ENCODE measurements at regions not wholly inside any gene's neighbourhood (a gene's known extent, or its start where the extent isn't known, plus 50 kb on each side); places are given as distances from the start of the nearest gene placed in this dataset.

- intact Hi-C loops (cut with DNase I; ENCODE audit: low total_unique reads): no loop called here
- DNase-seq: no peak
- WGBS, 5 donors: 84 to 93% (median 85%) methylated on average over 4 of the region's 4 CpGs
Measured at GRCh38 chr5:67612961-67613360, 416.4 kb upstream of the CD180 start.

DNA sequence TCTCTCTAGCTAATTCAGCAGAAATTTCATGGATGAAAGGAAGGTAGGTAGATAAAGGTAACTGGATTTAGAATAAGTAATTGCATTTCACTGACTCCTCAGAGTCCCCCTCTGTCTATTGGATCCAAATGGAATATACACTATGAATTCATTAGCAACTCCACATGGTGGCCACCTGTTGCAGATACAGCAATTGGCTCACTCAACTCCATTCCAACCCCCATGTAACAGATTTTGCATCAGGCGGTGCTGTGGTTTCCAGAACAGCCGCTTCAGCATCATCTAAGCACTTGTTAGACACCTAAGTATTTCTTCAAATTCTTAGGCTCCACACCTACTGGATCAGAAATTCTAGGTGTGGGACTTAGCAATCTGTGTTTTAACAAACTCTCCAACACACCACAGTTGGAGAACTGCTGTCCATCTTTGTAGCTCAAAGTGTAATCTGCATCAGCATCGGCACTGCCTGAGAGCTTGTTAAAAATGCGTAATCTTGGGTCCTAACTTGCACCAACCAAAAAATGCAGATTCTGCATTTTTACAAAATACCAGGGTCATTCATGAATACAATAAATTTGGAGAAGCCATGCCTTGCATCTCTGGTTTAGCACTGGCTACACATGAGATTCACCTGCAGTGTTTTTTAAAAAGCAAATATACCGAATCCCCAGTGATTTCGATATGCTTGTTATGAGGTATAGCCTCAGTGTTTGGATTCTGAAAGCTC, 413.8 kb upstream of the CD180 start:
- no peak for TF ChIP-seq CTCF (IDR thresholded peaks at IDR 0.05)
- no peak for TF ChIP-seq POLR2A (IDR thresholded peaks at IDR 0.05)
- no peak for TF ChIP-seq POLR2AphosphoS5 (IDR thresholded peaks at IDR 0.05)
- 76 to 95% (median 92%) methylated on average over 6 of the region's 6 CpGs for WGBS, 5 donors
- no peaks in the 10 kb centered on the region for H3K9me3 ChIP-seq
- no peaks in the 10 kb centered on the region for H3K27me3 ChIP-seq
- intact Hi-C loops (cut with DNase I; ENCODE audit: low total_unique reads): no loop called here
- H3K36me3 ChIP-seq: no peaks in the 10 kb centered on the region
- H3K4me1 ChIP-seq: no peaks in the 10 kb centered on the region
- no peak for DNase-seq
- no peak overlapping the region for H3K4me3 ChIP-seq
- no peak overlapping the region for H3K27ac ChIP-seq

More at GRCh38 chr5:67612961-67613360, 416.4 kb upstream of the CD180 start:
- H3K4me3 ChIP-seq: no peak overlapping the region
- TF ChIP-seq EP300 (IDR thresholded peaks at IDR 0.05): no peak
- TF ChIP-seq POLR2AphosphoS5 (IDR thresholded peaks at IDR 0.05): no peak
- no peak for TF ChIP-seq CTCF (IDR thresholded peaks at IDR 0.05)
- TF ChIP-seq POLR2A (IDR thresholded peaks at IDR 0.05): no peak
- H3K36me3 ChIP-seq: no peaks in the 10 kb centered on the region
- H3K27me3 ChIP-seq: no peaks in the 10 kb centered on the region
- no peaks in the 10 kb centered on the region for H3K9me3 ChIP-seq
- no peak overlapping the region for H3K27ac ChIP-seq
- no peaks in the 10 kb centered on the region for H3K4me1 ChIP-seq

GRCh38 chr5:67607958-67608357, 411.4 kb upstream of the CD180 start:
- WGBS, 5 donors: 82 to 93% (median 91%) methylated on average over 5 of the region's 5 CpGs
- Histone ChIP-seq H3K27ac (no peak overlapping the region), H3K27me3 (no peaks in the 10 kb centered on the region), H3K4me1 (no peaks in the 10 kb centered on the region), H3K9me3 (peaks cover 0 to 8% (median 0%) of the 10 kb centered on the region in 4 donors), H3K4me3 (no peak overlapping the region), H3K36me3 (no peaks in the 10 kb centered on the region)
- no peak for TF ChIP-seq POLR2AphosphoS5 (IDR thresholded peaks at IDR 0.05)
- no peak for TF ChIP-seq CTCF (IDR thresholded peaks at IDR 0.05)
- TF ChIP-seq EP300 (IDR thresholded peaks at IDR 0.05): no peak
- no peak for TF ChIP-seq POLR2A (IDR thresholded peaks at IDR 0.05)
- intact Hi-C loops (cut with DNase I; ENCODE audit: low total_unique reads): no loop called here
- no peak for DNase-seq

DNA sequence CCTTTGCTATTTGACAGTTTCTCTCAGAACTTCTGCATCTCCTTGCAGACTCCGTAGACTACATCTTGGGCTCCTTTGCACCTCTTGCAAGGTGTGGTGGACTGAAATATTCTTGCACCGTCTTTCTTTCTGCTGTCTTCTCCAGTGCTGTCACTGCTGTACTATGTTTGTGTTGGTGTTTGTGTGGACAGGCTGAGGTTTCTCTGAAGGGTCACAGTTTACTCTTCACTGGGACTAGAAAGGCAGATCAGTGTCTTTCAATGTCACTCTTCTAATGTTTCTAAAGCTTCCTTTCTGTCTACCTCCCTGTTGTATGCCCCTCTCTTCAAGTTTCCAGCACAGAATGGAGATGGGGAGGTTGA, 410.0 kb upstream of the CD180 start:
- WGBS, 5 donors: 86 to 100% (median 91%) methylated on average over 2 of the region's 2 CpGs
- H3K27me3 ChIP-seq: no peaks in the 10 kb centered on the region
- DNase-seq: no peak
- no peaks in the 10 kb centered on the region for H3K4me1 ChIP-seq
- H3K9me3 ChIP-seq: peaks cover 0 to 8% (median 0%) of the 10 kb centered on the region in 4 donors
- TF ChIP-seq EP300 (IDR thresholded peaks at IDR 0.05): no peak
- no peak for TF ChIP-seq CTCF (IDR thresholded peaks at IDR 0.05)
- no peak for TF ChIP-seq POLR2A (IDR thresholded peaks at IDR 0.05)
- no peak for TF ChIP-seq POLR2AphosphoS5 (IDR thresholded peaks at IDR 0.05)
- no peaks in the 10 kb centered on the region for H3K36me3 ChIP-seq
- H3K27ac ChIP-seq: no peak overlapping the region
- intact Hi-C loops (cut with DNase I; ENCODE audit: low total_unique reads): no loop called here
- no peak overlapping the region for H3K4me3 ChIP-seq

Measured in stomach (tissue), 8 donors.